Activated CD4-positive, alpha-beta T cell treated with anti-CD3 and anti-CD28 coated beads, Interleukin-2, amount 50 U/mL, for 16 hours (primary cell): ENCODE measurements at regions not wholly inside any gene's neighbourhood (a gene's known extent, or its start where the extent isn't known, plus 50 kb on each side); places are given as distances from the start of the nearest gene placed in this dataset.
A peak's percentile ranks its signal among the peaks of the same experiment; 100 is the strongest.
"Not testable (repeated sequence)": the region's sequence is repeated elsewhere in the genome, so short reads cannot be mapped to it uniquely, and the experiment has no call there.

ENCODE experiments used
- DNase-seq: peaks from one replicate; pipeline ENCODE4 v3.0.0-alpha.2; 2020

GRCh38 chr3:30305021-30305420, 301.4 kb upstream of the TGFBR2 start:
- no peak for DNase-seq

DNA sequence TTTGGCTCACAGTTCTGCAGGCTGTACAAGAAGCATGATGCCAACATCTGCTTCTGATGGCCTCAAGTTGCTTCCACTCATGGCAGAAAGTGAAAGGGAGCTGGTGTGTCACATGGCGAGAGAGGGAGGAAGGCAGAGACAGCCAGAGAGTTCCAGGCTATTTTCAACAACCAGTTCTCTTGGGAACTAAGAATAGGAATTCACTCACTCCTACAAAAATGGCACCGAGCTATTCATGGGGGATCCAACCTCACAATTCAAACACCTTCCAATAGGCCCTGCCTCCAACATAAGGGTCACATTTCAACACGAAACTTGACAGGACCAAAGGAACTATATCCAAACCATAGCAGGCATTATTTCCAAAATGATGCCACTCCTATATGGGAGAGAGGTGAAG, 299.5 kb upstream of the TGFBR2 start:
- no peak for DNase-seq

GRCh38 chr3:30307372-30307950, 298.9 kb upstream of the TGFBR2 start:
- no peak for DNase-seq

GRCh38 chr3:30308131-30308530, 298.3 kb upstream of the TGFBR2 start:
- DNase-seq: no peak

DNA sequence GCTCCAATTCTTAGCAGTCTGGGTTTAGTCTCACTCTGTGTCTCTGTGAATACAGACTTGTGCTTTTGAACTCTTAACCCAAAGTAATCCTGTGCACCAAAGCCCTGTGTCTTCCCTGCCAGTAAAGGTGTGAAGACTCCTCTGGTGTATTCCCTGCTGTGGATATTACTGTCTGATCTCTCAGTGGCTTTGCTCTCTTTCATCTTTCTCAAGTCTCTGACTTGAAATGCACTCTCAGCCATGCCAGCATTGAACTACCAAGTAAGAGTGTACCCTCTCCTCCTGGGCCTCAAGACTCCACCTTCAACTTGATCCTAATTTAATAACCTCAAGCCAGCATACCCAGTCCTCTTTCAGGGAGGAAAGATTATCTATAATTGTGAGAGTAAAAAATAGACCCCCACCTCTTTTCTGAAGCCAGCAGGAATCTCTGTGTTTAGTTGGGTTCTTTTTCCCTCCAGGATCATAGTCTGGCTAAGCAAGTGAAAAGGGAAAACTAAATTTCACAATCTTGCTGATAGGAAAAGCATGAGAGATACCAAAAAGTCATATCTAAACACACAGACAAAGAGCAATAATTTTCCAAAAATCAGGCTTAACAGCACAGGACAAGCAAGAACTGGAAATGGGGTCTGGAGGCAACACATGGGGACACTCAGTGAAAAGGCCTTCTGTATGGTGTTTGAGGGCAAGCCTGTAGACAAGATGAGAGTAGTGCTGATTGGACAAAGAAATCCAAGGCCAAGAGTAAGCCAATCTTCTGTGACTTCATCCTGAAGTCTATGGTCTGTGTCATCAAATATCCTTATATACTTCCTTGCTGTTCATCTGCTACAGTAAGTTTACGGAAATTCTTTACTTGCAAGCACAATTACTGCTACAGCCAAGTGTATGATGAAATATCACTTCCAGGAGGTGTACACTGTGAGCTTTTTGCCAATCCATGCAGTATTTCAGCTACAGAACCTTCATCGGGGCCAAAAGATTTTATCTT, 296.1 kb upstream of the TGFBR2 start:
- DNase-seq: no peak

DNA sequence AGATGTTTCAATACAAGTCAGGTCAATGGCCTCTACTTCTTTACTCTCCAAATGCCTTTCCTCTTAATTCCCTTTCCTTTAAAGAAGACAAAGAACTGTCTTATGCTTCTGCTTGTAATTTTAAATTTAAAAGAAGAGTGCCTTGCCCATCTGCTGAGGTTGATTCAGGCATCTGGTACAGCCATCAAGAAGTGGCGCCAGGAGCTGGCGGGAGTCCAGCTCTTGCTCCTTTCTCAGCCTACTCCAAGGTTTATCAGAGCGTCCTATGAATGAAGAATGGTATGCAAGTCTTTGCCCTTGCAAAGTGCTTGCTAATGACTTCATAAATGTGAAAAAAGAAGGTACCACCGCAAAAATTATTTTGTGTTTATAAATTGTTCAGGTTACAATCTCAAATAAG, 294.6 kb upstream of the TGFBR2 start:
- DNase-seq: no peak

- no peak for DNase-seq
Measured at GRCh38 chr3:30313840-30314239, 292.6 kb upstream of the TGFBR2 start.

- DNase-seq: no peak
Measured at GRCh38 chr3:30314757-30315325, 291.6 kb upstream of the TGFBR2 start.

DNA sequence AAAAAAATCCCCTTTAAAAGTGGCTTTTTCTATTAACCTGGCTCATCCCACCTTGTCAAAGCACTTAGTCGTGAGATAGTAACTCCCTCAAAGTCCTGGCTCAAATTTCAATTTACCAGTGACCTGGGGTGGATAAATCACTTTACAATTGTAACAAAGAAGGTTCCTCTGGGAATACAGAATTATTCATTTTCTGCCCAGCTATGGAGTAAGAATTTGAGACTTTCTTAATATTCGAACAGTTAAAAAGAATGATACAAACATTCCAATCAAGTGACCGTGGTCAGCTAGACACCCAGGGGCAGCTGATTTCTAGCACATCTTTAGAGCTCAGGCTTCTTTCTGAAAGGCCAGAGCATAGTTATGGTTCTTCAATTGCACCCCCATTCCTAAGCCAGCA, 291.0 kb upstream of the TGFBR2 start:
- no peak for DNase-seq

DNA sequence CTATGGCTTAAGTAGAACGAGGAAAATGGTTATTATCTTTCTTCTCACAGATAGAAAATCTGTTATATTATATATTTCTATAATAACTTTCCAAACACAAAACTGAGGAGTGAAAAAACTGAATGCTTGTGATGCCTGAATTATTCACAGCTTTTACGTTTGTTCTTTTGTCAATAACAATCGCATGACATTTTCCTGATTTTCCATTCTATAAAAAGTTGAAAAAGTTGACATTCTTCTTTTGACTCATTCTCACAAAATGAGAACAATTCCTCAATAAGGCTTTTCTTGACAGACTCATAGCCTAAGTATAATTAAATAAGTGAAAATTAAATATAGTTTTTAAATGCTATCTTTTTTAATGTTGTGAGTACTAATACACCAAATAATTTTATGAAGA, 288.8 kb upstream of the TGFBR2 start:
- DNase-seq: no peak

DNA sequence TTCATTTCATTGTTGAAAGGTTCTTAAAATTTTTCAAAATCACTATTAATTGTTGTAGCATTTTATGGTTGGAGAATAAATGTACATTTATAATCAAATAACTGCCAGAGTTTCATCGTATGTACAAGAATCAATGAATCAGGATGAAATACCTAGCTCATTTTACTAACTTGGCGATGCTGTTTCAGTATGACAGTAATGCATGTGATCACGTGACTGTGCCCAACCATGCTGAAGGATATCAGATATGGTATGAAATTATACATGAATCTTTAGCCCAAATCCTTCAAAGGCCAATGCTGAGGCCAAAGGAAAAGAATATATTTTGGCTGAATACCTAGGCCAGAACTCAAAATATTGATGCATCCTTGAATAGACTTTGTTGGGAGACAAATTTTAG, 288.3 kb upstream of the TGFBR2 start:
- DNase-seq: no peak

- DNase-seq: peak; percentile 43
Measured at GRCh38 chr3:30319713-30320112, 286.7 kb upstream of the TGFBR2 start.

DNA sequence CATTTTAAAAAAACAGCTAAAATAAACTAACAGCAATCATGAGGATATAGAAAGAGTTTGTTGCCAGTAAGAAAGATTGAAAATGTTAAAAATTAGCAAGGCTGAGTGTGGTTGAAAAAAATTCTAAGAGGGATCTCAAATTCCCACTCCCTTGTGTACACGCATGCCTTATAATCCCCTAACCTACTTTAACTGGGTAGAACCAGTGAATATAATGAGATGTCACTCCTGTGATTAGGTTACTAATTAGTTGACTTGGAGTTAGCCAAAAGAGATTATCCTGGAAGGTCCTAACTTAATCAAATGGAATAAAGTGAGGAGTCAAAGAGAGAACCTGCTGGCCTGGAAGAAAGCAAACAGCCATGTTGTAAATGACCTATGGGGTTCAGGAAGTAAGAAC, 286.0 kb upstream of the TGFBR2 start:
- DNase-seq: no peak

- DNase-seq: no peak
Measured at GRCh38 chr3:30321065-30321464, 285.3 kb upstream of the TGFBR2 start.

GRCh38 chr3:30323649-30324048, 282.8 kb upstream of the TGFBR2 start:
- not testable (repeated sequence) for DNase-seq

GRCh38 chr3:30324587-30324986, 281.8 kb upstream of the TGFBR2 start:
- DNase-seq: no peak

DNA sequence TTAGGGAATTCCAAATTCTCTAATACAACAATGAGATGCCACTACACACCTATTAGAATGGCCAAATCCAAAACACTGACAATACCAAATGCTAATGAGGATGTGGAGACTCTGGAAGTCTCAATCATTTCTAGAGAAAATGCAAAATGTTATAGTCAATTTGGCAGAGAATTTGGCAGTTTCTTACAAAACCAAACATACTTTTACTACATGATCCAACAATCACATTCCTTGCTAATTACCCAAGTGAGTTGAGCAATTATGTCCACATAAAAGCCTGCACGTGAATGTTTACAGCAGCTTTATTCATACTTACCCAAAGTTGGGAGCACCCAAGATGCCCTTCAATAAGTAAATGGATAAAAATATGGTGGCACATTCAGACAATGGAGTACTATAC, 278.4 kb upstream of the TGFBR2 start:
- not testable (repeated sequence) for DNase-seq

- not testable (repeated sequence) for DNase-seq
Measured at GRCh38 chr3:30328935-30329334, 277.5 kb upstream of the TGFBR2 start.

GRCh38 chr3:30331519-30331918, 274.9 kb upstream of the TGFBR2 start:
- DNase-seq: no peak

DNA sequence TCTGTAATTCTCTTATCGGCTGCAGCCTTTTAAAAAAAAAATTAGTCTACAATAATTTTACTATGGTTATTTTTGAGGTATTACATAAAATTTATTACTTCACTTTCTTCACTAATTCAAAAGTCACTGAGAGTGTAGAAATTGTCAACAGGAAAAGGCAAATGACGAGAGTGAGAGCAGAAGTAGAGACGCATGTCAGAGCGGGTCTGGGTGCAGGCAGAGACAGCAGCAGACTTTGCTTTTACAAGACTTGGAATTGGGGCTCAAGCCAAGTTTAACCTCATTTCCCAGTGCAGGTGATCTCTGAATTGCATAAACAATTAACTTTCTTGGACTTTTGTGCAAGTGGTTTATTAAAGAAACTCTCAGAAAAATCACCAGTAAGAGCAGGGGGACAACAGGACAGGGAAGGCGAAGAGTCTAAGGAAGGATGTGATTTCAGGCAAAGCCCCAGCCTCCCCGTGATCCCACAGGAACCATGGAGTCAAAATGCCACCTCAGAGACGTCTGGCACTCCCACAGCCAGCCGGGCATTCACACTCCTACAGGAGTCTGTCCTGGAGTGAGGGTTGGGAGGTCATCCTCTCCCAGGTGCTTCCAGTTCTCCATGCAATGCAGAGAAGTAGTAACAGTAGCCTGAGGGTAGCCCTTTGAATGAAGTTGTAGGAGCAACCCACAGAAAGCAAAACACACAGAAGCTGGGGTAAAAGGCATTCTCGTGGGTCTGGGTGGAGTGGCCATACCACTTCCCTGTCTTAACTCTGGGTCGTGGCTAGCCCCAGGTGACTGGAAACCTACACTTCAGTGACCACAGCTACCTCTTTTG, 274.0 kb upstream of the TGFBR2 start:
- DNase-seq: no peak

GRCh38 chr3:30333143-30333542, 273.3 kb upstream of the TGFBR2 start:
- no peak for DNase-seq

GRCh38 chr3:30333903-30334302, 272.5 kb upstream of the TGFBR2 start:
- no peak for DNase-seq

GRCh38 chr3:30340500-30340899, 265.9 kb upstream of the TGFBR2 start:
- no peak for DNase-seq
